ENCODE measurements at regions not wholly inside any gene's neighbourhood (a gene's known extent, or its start where the extent isn't known, plus 50 kb on each side); places are given as distances from the start of the nearest gene placed in this dataset.

GRCh38 chr5:13611604-13612003 lies 332.9 kb downstream of the DNAH5 start:
- ChIA-PET POLR2A (no interaction called here), CTCF (interaction anchor here (0.7 kb wide), 1 partner anchor 943 kb away, joined by 5 read pairs; no protein-coding TSS in a partner anchor)
- Histone ChIP-seq H3K27ac (ENCODE audit: extremely low read depth, low read depth, low read length) (no peak overlapping the region), H3K4me1 (ENCODE audit: control insufficient read depth, insufficient read depth, low read length) (no peaks in the 10 kb centered on the region), H3K36me3 (ENCODE audit: control insufficient read depth in 2 of 2, insufficient read depth in 1 of 2, low read length in 2 of 2) (no peaks in the 10 kb centered on the region), H3K9me3 (ENCODE audit: control insufficient read depth, insufficient read depth, low read depth, low read length) (no peaks in the 10 kb centered on the region), H3K4me3 (ENCODE audit: low read depth, low read length) (no peak overlapping the region)
- TF ChIP-seq ZNF404 (tag by site-specific recombination; IDR thresholded peaks at IDR 0.05) (no peak), ZNF585B (tag by site-specific recombination; IDR thresholded peaks at IDR 0.05) (no peak), ZNF223 (tag by site-specific recombination; IDR thresholded peaks at IDR 0.05) (no peak), SETDB1 (IDR thresholded peaks at IDR 0.05; ENCODE audit: insufficient read length, low read length) (no peak), GLIS2 (tag by site-specific recombination; IDR thresholded peaks at IDR 0.05) (no peak), ZNF19 (tag by site-specific recombination; IDR thresholded peaks at IDR 0.05; ENCODE audit: low read depth) (no peak), ZNF350 (tag by site-specific recombination; IDR thresholded peaks at IDR 0.05) (no peak), ZNF354C (tag by site-specific recombination; IDR thresholded peaks at IDR 0.05; ENCODE audit: borderline replicate concordance, low read depth) (no peak), RBAK (tag by site-specific recombination; IDR thresholded peaks at IDR 0.05) (no peak), OSR2 (tag by site-specific recombination; IDR thresholded peaks at IDR 0.05) (no peak), ZNF792 (tag by site-specific recombination; IDR thresholded peaks at IDR 0.05) (no peak), ZNF155 (tag by site-specific recombination; IDR thresholded peaks at IDR 0.05) (no peak), ZNF366 (tag by site-specific recombination; conservative IDR thresholded peaks at IDR 0.05) (no peak), ZNF184 (tag by site-specific recombination; IDR thresholded peaks at IDR 0.05) (no peak), ZXDB (tag by site-specific recombination; IDR thresholded peaks at IDR 0.05) (no peak), ZNF266 (tag by site-specific recombination; IDR thresholded peaks at IDR 0.05; ENCODE audit: low read depth) (no peak), KLF7 (tag by site-specific recombination; IDR thresholded peaks at IDR 0.05; ENCODE audit: borderline replicate concordance) (no peak), BCL6B (tag by site-specific recombination; IDR thresholded peaks at IDR 0.05) (no peak)

GRCh38 chr5:13609504-13609903 lies 335.0 kb downstream of the DNAH5 start:
- H3K9me3 ChIP-seq (ENCODE audit: control insufficient read depth, insufficient read depth, low read depth, low read length): no peaks in the 10 kb centered on the region
- POLR2A ChIA-PET: no interaction called here
- CTCF ChIA-PET: no interaction called here

GRCh38 chr5:13606051-13606450 lies 338.4 kb downstream of the DNAH5 start:
- Histone ChIP-seq H3K27ac (ENCODE audit: extremely low read depth, low read depth, low read length) (no peak overlapping the region), H3K9me3 (ENCODE audit: control insufficient read depth, insufficient read depth, low read depth, low read length) (no peaks in the 10 kb centered on the region), H3K4me3 (ENCODE audit: low read depth, low read length) (no peak overlapping the region), H3K36me3 (ENCODE audit: control insufficient read depth in 2 of 2, insufficient read depth in 1 of 2, low read length in 2 of 2) (no peaks in the 10 kb centered on the region), H3K4me1 (ENCODE audit: control insufficient read depth, insufficient read depth, low read length) (no peaks in the 10 kb centered on the region)
- POLR2A ChIA-PET: no interaction called here
- TF ChIP-seq ZNF521 (tag by site-specific recombination; IDR thresholded peaks at IDR 0.05) (no peak), ZNF274 (IDR thresholded peaks at IDR 0.05; ENCODE audit: low read length) (no peak), ZNF274 (tag by site-specific recombination; IDR thresholded peaks at IDR 0.05; ENCODE audit: borderline replicate concordance) (no peak), GLI2 (tag by site-specific recombination; IDR thresholded peaks at IDR 0.05; ENCODE audit: borderline replicate concordance, low read depth) (no peak)
- CTCF ChIA-PET: no interaction called here

More at GRCh38 chr5:13609504-13609903, 335.0 kb downstream of the DNAH5 start:
- no peaks in the 10 kb centered on the region for H3K4me1 ChIP-seq (ENCODE audit: control insufficient read depth, insufficient read depth, low read length)
- H3K36me3 ChIP-seq (ENCODE audit: control insufficient read depth in 2 of 2, insufficient read depth in 1 of 2, low read length in 2 of 2): no peaks in the 10 kb centered on the region
- no peak overlapping the region for H3K27ac ChIP-seq (ENCODE audit: extremely low read depth, low read depth, low read length)
- TF ChIP-seq HOXC10 (CRISPR knock-in tag; IDR thresholded peaks at IDR 0.05) (no peak), GLIS1 (tag by site-specific recombination; IDR thresholded peaks at IDR 0.05) (no peak), ZNF677 (tag by site-specific recombination; IDR thresholded peaks at IDR 0.05) (no peak), ZNF610 (tag by site-specific recombination; IDR thresholded peaks at IDR 0.05; ENCODE audit: borderline replicate concordance) (no peak), SETDB1 (IDR thresholded peaks at IDR 0.05; ENCODE audit: insufficient read length, low read length) (no peak), ZNF747 (tag by site-specific recombination; IDR thresholded peaks at IDR 0.05) (no peak)
- H3K4me3 ChIP-seq (ENCODE audit: low read depth, low read length): no peak overlapping the region
